SH-SY5Y (cell line): ENCODE measurements at regions not wholly inside any gene's neighbourhood (a gene's known extent, or its start where the extent isn't known, plus 50 kb on each side); places are given as distances from the start of the nearest gene placed in this dataset.

Experiments used
- GATA2 ChIP-seq: IDR thresholded peaks from 2 replicates; pipeline ENCODE4 v1.6.1; 2011; ENCODE audit warnings: mild to moderate bottlenecking, low read depth, low read length
- GATA3 ChIP-seq: IDR thresholded peaks from 2 replicates; pipeline ENCODE4 v1.6.1; 2011; ENCODE audit warnings: low read depth, mild to moderate bottlenecking, low read length, moderate library complexity

- TF ChIP-seq GATA2 (no peak), GATA3 (no peak)
Measured at GRCh38 chr6:85005494-85005893, 241.1 kb upstream of the TBX18 start.
